ENCODE measurements at regions not wholly inside any gene's neighbourhood (a gene's known extent, or its start where the extent isn't known, plus 50 kb on each side); places are given as distances from the start of the nearest gene placed in this dataset.

DNA sequence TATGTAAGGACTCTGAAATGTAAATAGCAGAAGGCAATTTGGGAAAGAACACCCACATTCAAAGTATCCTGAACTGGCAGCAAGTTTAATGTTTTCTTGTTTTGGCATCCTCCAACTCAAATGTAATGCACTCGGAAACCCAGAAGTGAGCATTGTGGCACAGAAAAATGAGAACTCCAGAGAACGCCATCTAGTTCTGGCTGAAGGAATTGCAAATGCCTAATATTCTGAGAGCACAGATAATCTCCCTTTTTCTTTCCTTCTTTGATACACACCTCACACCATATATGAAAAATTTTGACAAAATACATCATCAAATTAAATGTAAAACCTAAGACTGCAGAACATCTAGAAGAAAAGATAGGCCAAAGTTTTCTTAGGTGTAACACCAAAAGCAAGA is 52.1 kb downstream of the PWWP3B start:
- TF ChIP-seq, protein P1, sequence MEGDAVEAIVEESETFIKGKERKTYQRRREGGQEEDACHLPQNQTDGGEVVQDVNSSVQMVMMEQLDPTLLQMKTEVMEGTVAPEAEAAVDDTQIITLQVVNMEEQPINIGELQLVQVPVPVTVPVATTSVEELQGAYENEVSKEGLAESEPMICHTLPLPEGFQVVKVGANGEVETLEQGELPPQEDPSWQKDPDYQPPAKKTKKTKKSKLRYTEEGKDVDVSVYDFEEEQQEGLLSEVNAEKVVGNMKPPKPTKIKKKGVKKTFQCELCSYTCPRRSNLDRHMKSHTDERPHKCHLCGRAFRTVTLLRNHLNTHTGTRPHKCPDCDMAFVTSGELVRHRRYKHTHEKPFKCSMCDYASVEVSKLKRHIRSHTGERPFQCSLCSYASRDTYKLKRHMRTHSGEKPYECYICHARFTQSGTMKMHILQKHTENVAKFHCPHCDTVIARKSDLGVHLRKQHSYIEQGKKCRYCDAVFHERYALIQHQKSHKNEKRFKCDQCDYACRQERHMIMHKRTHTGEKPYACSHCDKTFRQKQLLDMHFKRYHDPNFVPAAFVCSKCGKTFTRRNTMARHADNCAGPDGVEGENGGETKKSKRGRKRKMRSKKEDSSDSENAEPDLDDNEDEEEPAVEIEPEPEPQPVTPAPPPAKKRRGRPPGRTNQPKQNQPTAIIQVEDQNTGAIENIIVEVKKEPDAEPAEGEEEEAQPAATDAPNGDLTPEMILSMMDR (IDR thresholded peaks at IDR 0.05; ENCODE audit: unreplicated experiment): no peak
- Mint-ChIP-seq H3K36me3 (ENCODE audit: low read depth, unreplicated experiment) (no peaks in the 10 kb centered on the region), H3K4me1 (ENCODE audit: unreplicated experiment) (no peaks in the 10 kb centered on the region), H3K9me3 (ENCODE audit: unreplicated experiment) (no peaks in the 10 kb centered on the region), H3K4me3 (ENCODE audit: unreplicated experiment) (no peak overlapping the region), H3K27ac (ENCODE audit: unreplicated experiment) (no peak overlapping the region), H3K27me3 (ENCODE audit: unreplicated experiment) (peaks cover 2% of the 10 kb centered on the region)
- DNase-seq (ENCODE audit: low spot score): no peak

DNA sequence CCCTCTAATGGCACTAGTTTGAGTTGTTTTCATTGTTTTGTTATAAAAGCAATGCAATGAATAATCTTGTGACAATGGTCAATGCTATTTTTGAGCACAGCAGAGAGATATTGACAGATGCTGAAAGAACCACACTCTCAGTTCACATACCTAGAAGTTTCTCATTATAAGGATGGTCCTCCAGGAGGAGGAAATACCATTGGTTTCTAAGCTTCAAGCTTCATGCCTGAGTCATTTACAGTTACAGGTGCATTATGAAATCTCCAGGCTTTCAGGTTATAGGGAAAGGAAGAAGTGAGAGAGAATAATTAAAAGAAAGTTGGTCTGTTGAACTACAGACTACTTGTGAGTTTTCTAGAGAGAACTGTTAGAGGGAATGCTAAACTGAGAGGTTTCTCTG is 75.3 kb downstream of the PWWP3B start:
- H3K27me3 Mint-ChIP-seq (ENCODE audit: unreplicated experiment): no peaks in the 10 kb centered on the region

DNA sequence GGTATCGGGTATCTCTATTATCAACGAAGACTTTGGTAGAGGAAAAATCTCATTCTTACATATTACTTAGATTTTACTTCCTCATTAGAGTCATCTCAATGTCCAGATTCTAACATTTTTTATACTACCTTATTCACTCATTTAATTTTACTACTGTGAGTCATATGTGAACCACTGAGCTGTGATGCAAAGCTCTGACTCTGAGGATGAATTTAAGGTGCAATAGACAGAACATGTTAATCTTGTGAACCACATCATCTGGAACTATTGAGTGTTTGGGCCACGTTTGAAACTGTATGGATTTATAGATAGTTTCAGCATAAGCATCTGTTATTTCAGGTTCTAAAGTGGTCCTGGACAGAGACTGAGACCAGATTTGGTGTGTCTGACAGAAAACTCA is 78.4 kb downstream of the PWWP3B start:
- no peaks in the 10 kb centered on the region for H3K4me1 Mint-ChIP-seq (ENCODE audit: unreplicated experiment)
- H3K27me3 Mint-ChIP-seq (ENCODE audit: unreplicated experiment): no peaks in the 10 kb centered on the region
- no peak for DNase-seq (ENCODE audit: low spot score)
- no peak overlapping the region for H3K27ac Mint-ChIP-seq (ENCODE audit: unreplicated experiment)
- no peaks in the 10 kb centered on the region for H3K36me3 Mint-ChIP-seq (ENCODE audit: low read depth, unreplicated experiment)
- H3K4me3 Mint-ChIP-seq (ENCODE audit: unreplicated experiment): no peak overlapping the region
- no peaks in the 10 kb centered on the region for H3K9me3 Mint-ChIP-seq (ENCODE audit: unreplicated experiment)
- TF ChIP-seq, protein P1 (IDR thresholded peaks at IDR 0.05; ENCODE audit: unreplicated experiment): no peak

More for the DNA sequence above, 75.3 kb downstream of the PWWP3B start:
- DNase-seq (ENCODE audit: low spot score): no peak
- no peaks in the 10 kb centered on the region for H3K9me3 Mint-ChIP-seq (ENCODE audit: unreplicated experiment)
- no peak overlapping the region for H3K4me3 Mint-ChIP-seq (ENCODE audit: unreplicated experiment)
- TF ChIP-seq, protein P1 (IDR thresholded peaks at IDR 0.05; ENCODE audit: unreplicated experiment): no peak
- no peak overlapping the region for H3K27ac Mint-ChIP-seq (ENCODE audit: unreplicated experiment)
- no peaks in the 10 kb centered on the region for H3K4me1 Mint-ChIP-seq (ENCODE audit: unreplicated experiment)
- H3K36me3 Mint-ChIP-seq (ENCODE audit: low read depth, unreplicated experiment): no peaks in the 10 kb centered on the region

DNA sequence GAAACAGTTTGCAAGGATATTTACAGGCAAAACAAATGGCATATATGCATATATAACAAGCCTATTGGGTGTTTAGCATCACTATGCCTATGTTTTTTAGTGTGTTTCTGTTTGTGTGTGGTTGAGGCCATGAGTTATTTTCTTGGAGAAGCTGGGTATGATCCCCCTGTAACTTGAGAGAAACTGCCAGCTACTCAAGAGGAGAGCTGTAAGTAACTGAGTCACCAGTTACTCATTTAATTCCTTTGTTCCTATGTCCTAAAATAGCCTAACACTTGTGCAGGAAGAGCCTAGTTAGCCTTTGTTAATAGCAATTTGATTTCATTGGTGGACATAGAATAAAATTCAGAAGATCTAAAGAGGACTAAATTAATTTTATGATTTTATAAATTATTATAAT is 79.1 kb downstream of the PWWP3B start:
- no peak for DNase-seq (ENCODE audit: low spot score)
- no peaks in the 10 kb centered on the region for H3K27me3 Mint-ChIP-seq (ENCODE audit: unreplicated experiment)
- no peak overlapping the region for H3K27ac Mint-ChIP-seq (ENCODE audit: unreplicated experiment)
- no peaks in the 10 kb centered on the region for H3K9me3 Mint-ChIP-seq (ENCODE audit: unreplicated experiment)
- no peaks in the 10 kb centered on the region for H3K36me3 Mint-ChIP-seq (ENCODE audit: low read depth, unreplicated experiment)
- H3K4me1 Mint-ChIP-seq (ENCODE audit: unreplicated experiment): no peaks in the 10 kb centered on the region
- H3K4me3 Mint-ChIP-seq (ENCODE audit: unreplicated experiment): no peak overlapping the region
- TF ChIP-seq, protein P1 (IDR thresholded peaks at IDR 0.05; ENCODE audit: unreplicated experiment): no peak

DNA sequence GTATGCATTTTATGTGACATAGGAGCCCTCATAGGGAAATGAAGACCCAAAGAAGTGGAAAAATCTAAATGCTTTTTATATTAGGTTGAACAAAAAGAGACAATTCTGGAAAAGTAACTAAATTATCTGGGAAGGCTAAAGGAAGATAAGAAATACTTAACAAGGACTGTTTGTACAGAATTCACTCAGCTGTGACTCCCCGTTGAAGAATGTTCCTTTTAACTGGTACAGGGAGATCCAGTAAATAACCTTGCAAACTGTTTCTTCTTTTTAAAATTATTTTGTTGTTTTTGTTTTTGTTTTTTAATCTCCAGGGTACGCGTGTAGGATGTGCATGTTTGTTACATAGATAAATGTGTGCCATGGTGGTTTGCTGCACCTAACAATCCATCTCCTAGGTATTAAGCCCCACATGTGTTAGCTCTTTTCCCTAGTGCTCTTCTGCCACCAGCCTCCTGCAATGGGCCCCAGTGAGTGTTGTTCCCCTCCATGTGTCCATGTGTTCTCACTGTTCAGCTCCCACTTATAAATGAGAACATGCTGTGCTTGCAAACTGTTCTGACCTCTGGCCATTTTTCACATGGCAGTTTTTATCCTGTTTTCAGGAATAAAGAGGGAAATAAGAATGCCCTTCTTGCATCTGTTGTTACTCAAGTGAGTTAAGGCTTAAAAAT is 81.7 kb downstream of the PWWP3B start:
- DNase-seq (ENCODE audit: low spot score): no peak
- H3K36me3 Mint-ChIP-seq (ENCODE audit: low read depth, unreplicated experiment): no peaks in the 10 kb centered on the region
- TF ChIP-seq, protein P1 (IDR thresholded peaks at IDR 0.05; ENCODE audit: unreplicated experiment): no peak
- no peaks in the 10 kb centered on the region for H3K27me3 Mint-ChIP-seq (ENCODE audit: unreplicated experiment)
- no peak overlapping the region for H3K27ac Mint-ChIP-seq (ENCODE audit: unreplicated experiment)
- no peak overlapping the region for H3K4me3 Mint-ChIP-seq (ENCODE audit: unreplicated experiment)
- no peaks in the 10 kb centered on the region for H3K4me1 Mint-ChIP-seq (ENCODE audit: unreplicated experiment)
- H3K9me3 Mint-ChIP-seq (ENCODE audit: unreplicated experiment): no peaks in the 10 kb centered on the region

Measured in endothelial cell (in vitro differentiated cells).